T1000 (cell line): ENCODE measurements at regions not wholly inside any gene's neighbourhood (a gene's known extent, or its start where the extent isn't known, plus 50 kb on each side); places are given as distances from the start of the nearest gene placed in this dataset.
A peak's percentile ranks its signal among the peaks of the same experiment; 100 is the strongest.
"Not testable (repeated sequence)": the region's sequence is repeated elsewhere in the genome, so short reads cannot be mapped to it uniquely, and the experiment has no call there.

Source experiments
- DNase-seq: peaks from one replicate; lab custom pipeline; 2025; ENCODE audit warnings: mixed read lengths; lab: John Stamatoyannopoulos, UW

DNA sequence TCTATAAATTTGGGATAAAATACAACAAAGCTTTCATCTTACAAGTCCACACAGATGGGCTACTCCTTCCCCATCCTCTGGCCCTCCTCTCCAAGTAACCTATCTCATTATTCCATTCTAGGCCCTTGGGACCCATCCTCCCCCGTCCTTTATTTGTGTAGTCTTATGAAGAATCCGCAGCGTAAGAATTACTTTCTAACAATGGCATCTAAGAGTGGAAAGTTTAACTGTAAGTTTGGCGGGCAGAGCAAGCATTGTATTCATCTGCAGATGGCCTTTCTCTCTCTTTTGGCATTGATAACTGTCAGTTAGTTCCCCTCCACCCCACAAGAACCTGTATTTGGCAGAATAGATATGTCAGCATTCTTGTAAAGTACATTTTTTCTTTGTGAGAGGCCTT is 91.9 kb upstream of the TSPAN2 start:
- DNase-seq: no peak

DNA sequence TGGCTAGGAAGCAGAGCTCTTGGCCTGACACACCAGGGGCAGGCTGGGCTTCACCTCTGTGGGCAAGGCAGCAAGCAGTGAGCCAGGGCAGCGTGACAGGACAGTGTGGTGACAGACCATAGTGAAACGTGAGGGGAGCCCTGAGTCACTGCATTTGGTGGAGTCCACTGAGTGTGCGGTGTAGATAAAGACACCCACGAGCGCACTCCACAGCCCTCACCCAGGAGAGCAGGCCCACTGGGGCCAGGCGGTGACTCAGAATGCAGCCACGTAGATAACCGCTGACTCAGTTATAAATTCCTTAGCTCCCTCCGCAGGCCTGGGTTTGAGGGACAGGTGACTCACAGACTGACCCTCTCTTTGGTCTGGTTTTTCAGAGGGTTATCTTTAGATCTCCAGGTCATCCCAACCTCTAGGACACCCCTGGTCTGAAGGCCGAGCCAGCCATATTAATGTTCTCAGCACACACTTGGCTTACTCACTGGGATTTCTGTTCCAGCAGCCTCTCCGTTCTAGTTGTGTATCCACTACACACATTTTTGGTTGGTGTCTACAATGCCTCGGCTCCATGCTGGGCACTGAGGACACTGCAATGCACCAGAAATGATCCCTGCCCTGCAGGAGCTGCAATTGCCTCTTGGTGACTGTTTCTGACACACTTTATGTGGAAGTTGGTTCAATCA is 90.2 kb upstream of the TSPAN2 start:
- peak; percentile 94 for DNase-seq

DNA sequence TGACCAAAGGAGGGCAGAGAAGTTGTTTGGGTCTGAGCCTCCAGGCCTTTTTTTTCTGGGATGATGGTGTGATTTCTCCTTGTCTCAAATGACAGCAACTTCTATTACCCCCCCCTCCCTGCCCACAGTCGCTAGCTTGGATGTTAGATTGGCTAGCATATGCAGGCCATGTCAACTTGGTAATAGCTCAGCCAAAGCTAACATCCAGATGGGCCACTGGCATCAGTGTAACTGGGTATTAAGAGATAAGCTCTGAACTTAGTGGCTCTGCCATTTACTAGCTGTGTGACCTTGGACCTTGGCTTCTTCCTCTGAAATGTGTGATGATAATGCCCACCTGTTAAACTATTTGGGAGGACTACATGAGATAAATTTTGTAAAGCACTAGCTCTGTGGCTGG is 86.9 kb upstream of the TSPAN2 start:
- no peak for DNase-seq

DNA sequence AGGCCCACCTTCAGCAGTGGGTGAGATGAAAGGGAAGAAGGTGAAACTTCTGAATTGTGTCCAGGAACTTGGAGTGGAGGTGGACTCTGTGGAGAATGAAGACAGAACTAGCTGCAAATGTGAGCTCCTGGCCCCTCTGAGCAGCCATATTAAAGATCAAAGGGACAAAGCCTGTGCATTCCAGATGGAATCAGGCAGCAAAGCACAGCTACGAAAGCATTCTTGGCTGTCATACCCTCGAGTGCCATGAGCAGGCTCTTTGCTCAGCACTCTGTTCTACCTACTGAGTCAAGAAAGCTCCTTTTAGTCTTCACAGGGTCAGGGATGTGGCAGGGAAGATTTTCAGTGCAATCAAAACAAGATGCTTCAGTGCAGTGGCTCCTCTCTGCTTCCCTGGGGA is 86.3 kb upstream of the TSPAN2 start:
- DNase-seq: no peak

DNA sequence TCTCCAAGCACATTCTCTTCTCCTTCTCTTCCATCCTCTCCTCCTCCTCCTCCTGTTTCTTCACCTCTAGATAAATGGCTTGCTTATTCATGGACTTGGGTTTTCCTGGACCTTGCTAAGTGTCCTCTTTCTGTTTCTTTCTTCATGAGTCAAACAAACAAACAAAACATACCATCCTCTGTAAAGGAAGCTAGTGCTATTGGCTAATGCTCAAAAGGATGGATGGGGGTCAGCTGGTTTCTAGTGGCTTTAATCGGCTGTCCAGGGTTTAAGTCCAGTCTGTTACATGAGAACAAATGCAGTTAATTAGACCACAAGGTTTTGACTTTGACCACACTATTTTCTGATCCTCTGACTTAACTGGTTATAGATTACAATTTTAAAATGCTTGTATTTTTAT is 83.8 kb upstream of the TSPAN2 start:
- no peak for DNase-seq

DNA sequence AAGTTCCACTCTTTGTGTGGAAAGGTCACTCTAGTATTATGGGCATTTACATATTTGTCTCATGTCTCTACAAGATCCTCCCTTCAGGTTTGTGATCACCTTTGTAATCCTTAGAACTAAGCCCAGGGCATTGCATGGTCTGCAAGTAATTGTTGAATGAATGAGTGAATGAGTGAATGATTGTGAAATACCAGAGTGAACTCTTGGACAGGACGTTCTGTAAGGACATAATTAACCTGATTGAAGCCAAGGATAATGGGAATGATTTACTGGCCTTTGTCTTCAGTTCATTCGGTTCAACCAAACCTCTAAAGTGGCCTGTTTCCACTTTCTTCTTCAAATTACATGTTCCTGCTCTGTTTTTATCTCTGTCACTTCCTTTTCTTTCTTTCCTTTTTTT is 83.0 kb upstream of the TSPAN2 start:
- DNase-seq: no peak

DNA sequence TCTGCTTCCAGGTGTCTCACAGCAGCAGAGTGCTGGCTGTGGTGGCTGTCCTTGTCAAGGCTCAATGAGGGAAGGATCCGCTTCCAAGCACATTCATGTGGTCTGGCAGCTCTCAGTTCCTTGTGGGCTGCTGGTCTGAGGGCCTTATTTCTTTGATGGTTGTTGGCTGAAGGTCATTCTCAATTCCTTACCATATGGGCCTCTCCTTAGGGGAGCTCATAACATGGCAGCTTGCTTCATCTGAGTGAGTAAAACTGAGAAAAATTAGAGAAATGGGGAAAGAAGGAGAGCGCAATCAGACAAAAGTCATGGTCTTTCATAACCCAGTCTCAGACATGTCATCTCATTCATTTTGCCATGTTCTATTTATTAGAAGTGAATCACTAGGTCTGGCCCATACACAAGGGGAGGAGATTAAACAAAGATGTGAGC is 81.7 kb upstream of the TSPAN2 start:
- DNase-seq: no peak

DNA sequence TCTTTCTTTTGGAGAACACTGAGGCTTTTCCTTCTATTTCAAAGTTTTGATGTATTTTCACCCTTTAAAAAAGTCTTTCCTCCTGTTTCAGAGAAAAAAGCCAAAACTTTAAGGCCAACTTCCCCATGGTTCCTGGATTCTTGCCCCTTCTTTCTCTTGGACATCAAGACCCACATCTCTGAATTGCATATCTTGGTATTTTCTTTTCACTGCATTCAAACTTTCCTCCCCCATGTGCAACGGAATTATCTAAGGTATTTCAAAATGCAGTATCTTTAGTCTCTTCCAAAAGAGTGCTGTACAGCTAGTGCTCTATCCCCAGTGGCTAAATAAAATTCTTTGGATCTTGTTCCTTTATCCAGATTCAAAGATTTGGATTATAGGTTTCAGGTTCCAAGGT is 81.1 kb upstream of the TSPAN2 start:
- no peak for DNase-seq

DNA sequence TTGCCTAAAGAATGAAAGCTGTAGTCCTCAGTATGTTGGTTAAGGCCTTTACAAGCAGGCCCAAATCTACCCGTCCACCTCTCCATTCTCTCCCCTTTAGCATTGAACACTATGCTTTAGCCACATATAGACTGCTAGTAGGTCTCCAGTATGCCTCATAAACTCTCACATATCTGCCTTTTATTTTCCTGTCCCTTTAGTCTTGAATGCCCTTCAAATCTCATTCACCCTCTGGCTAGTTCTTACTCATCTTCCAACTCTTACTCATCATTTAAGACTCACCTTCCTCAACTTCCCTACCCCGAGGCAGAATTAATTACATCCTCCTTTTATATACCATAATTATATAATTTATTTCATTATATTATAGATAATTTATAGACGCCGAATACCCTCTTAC is 78.7 kb upstream of the TSPAN2 start:
- DNase-seq: no peak

DNA sequence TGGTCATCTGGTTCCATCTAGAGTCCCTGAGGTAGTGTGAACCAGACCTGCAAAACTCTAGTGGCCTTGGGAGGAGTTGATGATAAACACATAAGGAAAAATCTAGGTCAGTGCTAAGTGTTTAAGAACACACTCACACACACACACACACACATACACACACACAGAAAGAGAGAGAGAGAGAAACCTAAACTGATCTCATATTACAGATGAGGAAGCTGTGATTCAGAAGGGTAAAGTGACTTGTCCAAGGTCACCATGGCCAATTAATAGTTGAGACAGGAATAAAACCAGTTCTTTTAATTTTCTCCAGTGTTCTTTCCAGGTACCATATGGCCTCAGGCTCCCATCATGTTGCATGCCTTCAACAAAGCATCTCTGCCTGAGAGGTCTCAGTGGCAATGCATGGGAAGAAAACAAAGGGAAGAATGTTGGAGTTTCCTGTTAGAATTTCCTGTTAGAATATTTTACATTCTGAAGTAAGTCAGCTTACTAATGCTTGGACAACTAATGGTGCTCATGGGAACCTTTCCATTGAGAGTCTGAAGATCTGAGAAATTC is 77.3 kb upstream of the TSPAN2 start:
- DNase-seq: no peak

DNA sequence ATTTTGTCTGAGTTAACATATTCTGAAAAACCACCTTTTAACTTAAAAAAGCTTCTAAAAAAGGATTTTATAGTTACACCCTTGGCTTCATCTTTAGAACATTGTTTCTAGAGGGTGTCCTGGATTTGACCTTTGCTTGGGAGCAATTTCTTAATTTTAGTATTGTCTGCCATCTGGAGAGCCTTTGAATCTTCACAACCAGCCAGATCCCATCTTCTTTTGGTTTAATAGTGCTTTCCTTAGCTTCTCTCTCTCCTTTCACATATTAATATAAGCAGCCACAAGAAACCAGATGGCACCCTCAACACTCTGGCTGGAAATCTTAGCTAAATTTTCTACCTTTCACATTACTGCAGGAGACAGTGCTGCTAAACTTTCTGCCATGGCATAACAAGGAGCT is 76.5 kb upstream of the TSPAN2 start:
- no peak for DNase-seq

DNA sequence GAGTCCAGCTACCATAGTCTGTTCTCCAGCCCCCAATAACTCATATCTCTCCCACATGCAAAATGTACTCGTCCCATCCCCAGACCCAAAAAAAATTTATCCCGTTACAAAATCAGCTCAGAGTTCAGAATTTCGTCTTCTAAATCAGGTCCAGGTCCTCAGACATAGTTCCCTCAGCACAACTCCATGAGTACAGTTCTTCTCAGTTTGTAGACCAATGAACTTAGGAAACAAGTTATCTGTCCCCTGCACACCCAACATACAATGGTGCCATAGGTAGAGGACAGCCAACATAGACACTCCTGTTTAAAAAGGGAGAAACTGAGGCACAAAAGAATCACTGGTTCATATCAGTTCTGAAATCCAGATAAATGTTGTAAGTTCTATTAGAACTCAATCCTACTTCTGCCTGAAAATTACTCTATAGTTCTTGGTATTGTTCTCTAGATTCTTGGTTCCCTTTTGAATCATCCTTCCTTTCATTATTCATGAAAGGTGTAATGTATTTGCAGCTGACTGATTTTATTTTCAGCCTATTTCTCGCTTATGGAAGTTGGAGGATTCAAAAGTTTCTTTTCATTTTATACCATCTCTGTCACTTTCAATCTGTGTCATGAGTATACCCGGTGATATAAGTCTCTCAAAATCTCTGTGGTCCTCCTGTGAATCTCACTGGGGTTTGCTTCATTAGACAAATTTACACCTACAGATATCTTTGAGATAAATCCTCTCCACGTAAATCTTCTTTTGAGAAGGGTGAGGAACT is 75.8 kb upstream of the TSPAN2 start:
- DNase-seq: no peak

DNA sequence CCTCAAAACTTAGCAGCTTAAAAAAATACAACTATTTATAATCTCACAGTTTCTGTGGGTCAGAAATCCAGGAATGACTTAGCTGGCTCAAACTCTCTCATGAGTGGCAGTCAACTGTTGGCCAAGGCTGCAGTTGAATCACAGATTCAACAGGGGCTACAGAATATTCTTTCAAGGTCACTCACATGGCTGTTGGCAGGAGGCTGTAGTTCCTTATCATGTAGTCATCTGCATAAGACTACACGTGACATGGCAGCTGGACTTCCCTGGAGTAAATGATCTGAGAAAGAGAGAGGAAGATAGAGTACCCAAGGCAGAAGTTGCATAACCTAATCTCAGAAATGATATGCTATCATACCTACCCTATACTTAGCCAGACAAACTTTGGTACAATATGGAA is 75.2 kb upstream of the TSPAN2 start:
- DNase-seq: no peak

DNA sequence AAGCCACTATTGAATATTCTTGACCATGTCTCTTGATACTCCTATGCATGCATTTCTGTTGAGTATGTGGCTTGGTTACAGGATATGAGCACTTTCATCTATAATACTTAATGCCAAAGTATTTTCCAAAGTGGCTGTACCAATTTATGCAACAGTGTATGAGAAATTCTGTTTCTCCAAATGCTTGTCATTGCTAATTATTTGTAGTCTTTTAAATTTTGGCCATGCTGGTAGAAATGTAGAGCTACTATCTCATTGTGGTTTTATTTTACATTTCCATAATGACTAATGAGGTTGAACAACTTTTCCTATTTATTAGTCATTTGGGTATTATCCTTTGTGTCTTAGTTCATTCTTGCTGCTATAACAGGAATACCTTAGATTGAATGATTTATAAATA is 71.4 kb upstream of the TSPAN2 start:
- no peak for DNase-seq

DNA sequence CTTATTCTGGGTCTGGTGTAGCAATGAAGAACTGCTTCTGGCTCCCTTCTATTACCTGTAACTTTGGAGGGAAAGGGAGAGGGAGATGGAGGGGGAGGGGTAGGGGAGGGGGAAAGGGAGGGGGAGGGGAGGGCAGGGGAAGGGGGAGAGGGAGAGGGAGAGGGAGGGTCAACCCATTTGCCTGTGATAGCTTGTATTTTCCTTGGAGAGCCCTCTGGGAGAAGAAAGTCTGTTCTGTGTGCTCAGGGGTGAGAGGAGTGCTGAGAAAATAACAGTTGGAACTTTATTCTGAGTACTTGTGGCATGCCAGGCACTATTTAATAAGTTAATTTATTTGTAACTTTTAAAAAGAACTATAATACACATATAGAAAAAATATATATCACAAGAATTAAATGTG is 70.7 kb upstream of the TSPAN2 start:
- no peak for DNase-seq

DNA sequence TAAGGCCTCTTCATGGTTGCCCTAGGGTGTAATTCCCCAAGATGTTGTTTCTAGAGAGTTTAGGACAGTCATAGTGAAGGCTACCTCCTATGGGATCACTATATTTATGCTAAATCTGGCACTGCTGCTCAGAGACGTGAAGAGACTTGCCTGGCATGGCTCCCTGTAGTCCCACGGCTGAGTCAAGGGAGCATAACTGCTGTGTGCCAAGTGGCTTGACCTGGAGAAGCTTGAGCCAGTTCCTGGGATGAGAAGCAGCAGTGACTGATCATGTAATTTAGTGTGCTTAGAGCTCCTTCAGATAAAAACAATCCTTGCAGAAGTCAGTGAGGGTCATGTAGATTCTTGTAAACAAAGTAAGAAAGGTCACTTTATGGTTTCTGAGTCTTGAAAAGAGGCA is 68.9 kb upstream of the TSPAN2 start:
- peak; percentile 26 for DNase-seq

DNA sequence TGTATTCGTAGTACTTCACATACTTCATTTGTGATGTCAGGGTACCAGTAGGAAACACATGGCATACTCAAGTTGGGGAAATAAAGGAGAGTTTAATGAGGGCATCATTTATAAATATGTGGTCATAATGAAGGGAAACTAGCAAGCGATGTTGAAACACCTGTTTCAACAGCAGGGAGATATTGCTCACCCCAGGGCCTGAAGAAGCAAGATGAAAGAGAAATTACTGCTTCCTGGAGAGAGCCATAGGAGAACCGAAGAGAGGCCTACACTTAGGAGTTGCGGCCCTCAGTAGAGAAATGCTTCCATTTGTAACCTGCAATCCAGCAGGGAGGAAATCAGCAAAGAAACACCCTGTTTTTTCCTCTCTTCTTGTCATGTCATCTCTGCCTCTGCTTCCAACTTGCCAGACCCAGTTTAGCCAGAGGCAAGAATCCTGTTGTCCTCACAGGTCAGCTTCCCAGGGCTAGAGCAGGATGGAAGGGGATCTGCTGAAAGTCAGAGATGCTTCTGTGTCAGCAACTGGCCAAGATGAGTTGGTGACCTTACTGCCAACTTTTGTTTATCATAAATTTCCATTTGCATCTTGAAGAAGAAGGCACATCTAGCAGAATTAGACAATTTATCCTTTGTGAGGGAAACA is 67.6 kb upstream of the TSPAN2 start:
- DNase-seq: no peak

DNA sequence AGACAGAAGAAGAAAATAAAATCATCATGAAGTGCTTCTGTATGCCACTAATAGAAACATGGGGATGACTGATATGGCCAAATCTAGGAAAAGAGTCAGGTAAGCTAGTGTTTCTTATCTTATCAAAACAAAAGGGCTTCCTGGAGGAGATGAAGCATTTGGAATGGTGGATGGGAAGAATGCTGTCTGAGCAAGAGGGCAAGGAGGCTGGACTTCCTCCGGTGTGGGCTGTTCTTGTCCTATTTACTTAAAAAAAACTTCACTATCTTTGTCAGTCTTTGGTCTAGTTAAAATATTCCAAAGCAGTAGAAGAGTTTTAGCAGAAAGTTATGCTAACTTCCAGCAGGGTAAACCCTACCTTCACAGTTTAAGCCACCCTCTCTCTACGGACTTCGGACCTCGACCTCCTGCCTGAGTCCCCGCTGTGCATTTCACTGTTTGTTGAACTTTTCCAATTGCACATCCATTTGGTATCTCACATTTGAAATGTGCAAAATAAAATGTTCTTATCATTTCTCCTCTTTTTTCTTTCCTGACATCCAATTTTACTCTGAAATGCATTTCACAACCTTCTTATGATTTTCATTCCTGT is 64.8 kb upstream of the TSPAN2 start:
- no peak for DNase-seq

DNA sequence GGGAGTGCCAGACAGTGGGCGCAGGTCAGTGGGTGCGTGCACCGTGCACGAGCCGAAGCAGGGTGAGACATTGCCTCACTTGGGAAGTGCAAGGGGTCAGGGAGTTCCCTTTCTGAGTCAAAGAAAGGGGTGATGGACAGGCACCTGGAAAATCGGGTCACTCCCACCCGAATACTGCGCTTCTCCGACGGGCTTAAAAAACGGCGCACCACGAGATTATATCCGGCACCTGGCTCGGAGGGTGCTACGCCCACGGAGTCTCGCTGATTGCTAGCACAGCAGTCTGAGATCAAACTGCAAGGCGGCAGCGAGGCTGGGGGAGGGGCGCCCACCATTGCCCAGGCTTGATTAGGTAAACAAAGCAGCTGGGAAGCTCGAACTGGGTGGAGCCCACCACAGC is 58.6 kb upstream of the TSPAN2 start:
- not testable (repeated sequence) for DNase-seq

DNA sequence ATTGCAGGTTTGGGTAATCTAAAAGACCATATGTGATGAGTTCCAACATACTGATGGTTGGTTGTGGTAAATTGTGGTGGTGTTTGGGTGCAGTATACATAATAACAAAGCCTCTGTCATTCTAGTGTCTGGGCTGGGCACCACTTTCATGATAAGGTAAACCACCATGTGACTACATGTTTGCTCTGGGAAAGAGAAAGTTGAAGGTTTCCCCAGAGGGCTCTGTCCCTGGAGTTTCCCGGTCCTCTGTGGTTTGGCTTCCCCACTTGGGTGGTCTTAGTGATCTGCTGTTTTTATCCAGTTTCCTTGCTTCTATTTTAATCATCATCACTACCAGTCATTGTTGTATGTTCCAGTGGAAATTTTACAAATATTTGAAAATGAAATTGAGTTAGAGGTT is 55.9 kb upstream of the TSPAN2 start:
- DNase-seq: no peak

DNA sequence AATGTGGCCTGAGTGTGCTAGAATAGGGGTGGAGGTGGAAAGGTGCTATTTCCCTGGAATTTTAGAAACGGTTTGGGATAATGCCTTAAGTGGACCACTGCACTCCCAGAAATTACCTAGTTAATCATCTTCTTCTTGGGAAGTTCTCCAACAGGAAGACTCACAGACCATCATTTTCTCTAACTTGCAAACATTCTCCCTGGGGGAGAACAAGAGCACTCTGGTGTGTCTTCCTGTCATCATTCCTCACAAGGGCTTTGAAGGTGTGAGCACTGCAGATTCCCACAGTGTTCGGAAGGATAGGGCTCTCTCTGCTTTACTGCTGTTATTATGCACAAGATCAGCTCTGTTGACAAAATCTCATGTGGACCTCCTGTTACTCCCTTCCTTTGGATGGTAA is 54.9 kb upstream of the TSPAN2 start:
- no peak for DNase-seq

DNA sequence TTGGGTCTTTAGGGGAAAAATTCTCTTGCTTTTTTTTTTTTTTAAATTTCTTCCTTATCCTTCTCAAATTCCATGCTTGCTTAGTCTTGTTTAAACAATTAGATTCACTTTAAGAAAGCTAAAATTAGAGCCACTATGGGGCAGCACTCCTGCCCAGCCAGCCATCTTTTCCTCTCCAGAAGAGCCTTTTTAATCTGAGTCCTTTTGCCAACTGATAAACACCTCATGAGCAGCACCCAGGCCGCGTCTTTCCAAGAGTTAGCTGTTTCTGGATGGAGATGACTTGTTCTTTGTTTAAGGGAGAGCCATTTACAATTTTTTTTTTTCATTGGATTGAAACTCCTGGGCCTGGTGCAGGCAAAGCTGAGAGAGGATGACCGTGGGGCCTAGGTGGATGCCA is 53.3 kb upstream of the TSPAN2 start:
- no peak for DNase-seq

DNA sequence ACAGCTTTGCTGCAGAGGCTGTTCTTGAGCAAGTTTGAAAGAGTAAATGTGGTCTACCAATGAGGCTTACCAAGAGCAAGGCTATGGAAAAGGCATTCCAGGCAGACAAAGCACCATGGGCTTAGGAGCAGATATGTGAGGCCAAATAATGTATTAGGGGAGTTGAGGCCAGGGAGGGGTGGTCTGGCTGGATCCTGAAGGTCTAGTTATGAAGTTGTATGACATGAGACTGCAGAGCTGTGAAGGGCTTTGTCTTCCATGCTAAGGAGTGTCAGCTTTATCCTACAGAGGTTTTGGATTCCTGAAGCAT is 51.8 kb upstream of the TSPAN2 start:
- no peak for DNase-seq
